Endothelial cell (in vitro differentiated cells): ENCODE measurements at regions not wholly inside any gene's neighbourhood (a gene's known extent, or its start where the extent isn't known, plus 50 kb on each side); places are given as distances from the start of the nearest gene placed in this dataset.

Experiments used
- DNase-seq: peaks from one replicate; pipeline ENCODE4 v3.0.0; 2021; ENCODE audit warnings: low spot score
- H3K27ac Mint-ChIP-seq: one replicate; pipeline ENCODE4 v1.8.0; 2021; ENCODE audit warnings: mixed read lengths, inconsistent platforms; ENCODE audit not compliant: unreplicated experiment
- H3K27me3 Mint-ChIP-seq: one replicate; pipeline ENCODE4 v1.8.0; 2021; ENCODE audit warnings: mild to moderate bottlenecking, moderate library complexity, mixed read lengths, inconsistent platforms; ENCODE audit not compliant: unreplicated experiment
- H3K36me3 Mint-ChIP-seq: one replicate; pipeline ENCODE4 v1.8.0; 2021; ENCODE audit warnings: mild to moderate bottlenecking, low read depth, mixed read lengths, inconsistent platforms; ENCODE audit not compliant: unreplicated experiment
- H3K4me1 Mint-ChIP-seq: one replicate; pipeline ENCODE4 v1.8.0; 2021; ENCODE audit warnings: mild to moderate bottlenecking, mixed read lengths, inconsistent platforms; ENCODE audit not compliant: unreplicated experiment
- H3K4me3 Mint-ChIP-seq: one replicate; pipeline ENCODE4 v1.8.0; 2021; ENCODE audit warnings: mild to moderate bottlenecking, mixed read lengths, inconsistent platforms; ENCODE audit not compliant: unreplicated experiment
- H3K9me3 Mint-ChIP-seq: one replicate; pipeline ENCODE4 v1.8.0; 2021; ENCODE audit warnings: mixed read lengths, inconsistent platforms; ENCODE audit not compliant: unreplicated experiment
- CTCF ChIP-seq: fragments of 200-600 bp; sonication (generic); IDR thresholded peaks from one replicate; pipeline ENCODE4 v1.5.0; 2021; ENCODE audit warnings: antibody characterized with exemption; ENCODE audit not compliant: unreplicated experiment

GRCh38 chr20:36086767-36087166, 67.8 kb upstream of the EPB41L1 start:
- peaks cover 5% of the 10 kb centered on the region for H3K4me1 Mint-ChIP-seq
- no peaks in the 10 kb centered on the region for H3K9me3 Mint-ChIP-seq
- no peaks in the 10 kb centered on the region for H3K27me3 Mint-ChIP-seq
- DNase-seq: no peak
- no peak overlapping the region for H3K4me3 Mint-ChIP-seq
- H3K36me3 Mint-ChIP-seq: no peaks in the 10 kb centered on the region
- H3K27ac Mint-ChIP-seq: no peak overlapping the region
- no peak for TF ChIP-seq CTCF

- H3K27ac Mint-ChIP-seq: no peak overlapping the region
- TF ChIP-seq CTCF: no peak
- no peaks in the 10 kb centered on the region for H3K9me3 Mint-ChIP-seq
- H3K4me3 Mint-ChIP-seq: no peak overlapping the region
- peaks cover 8% of the 10 kb centered on the region for H3K27me3 Mint-ChIP-seq
- peaks cover 7% of the 10 kb centered on the region for H3K36me3 Mint-ChIP-seq
- no peak for DNase-seq
- peaks cover 16% of the 10 kb centered on the region for H3K4me1 Mint-ChIP-seq
These were observed 64.3 kb upstream of the EPB41L1 start for GRCh38 chr20:36090223-36090622.

GRCh38 chr20:36091561-36092397, 62.8 kb upstream of the EPB41L1 start:
- H3K27ac Mint-ChIP-seq: no peak overlapping the region
- no peak for TF ChIP-seq CTCF

GRCh38 chr20:36092398-36093024, 62.0 kb upstream of the EPB41L1 start:
- H3K27ac Mint-ChIP-seq: no peak overlapping the region
- H3K9me3 Mint-ChIP-seq: no peaks in the 10 kb centered on the region
- peaks cover 7% of the 10 kb centered on the region for H3K36me3 Mint-ChIP-seq
- H3K27me3 Mint-ChIP-seq: peaks cover 12% of the 10 kb centered on the region
- peaks cover 29% of the 10 kb centered on the region for H3K4me1 Mint-ChIP-seq
- no peak for TF ChIP-seq CTCF
- H3K4me3 Mint-ChIP-seq: peak overlapping the region; percentile 99
- peak; percentile 46 for DNase-seq

More at GRCh38 chr20:36091561-36092397, 62.8 kb upstream of the EPB41L1 start:
- Mint-ChIP-seq H3K4me1 (peaks cover 23% of the 10 kb centered on the region), H3K9me3 (no peaks in the 10 kb centered on the region), H3K27me3 (peaks cover 12% of the 10 kb centered on the region), H3K4me3 (peak overlapping the region; percentile 71), H3K36me3 (peaks cover 7% of the 10 kb centered on the region)
- DNase-seq: no peak
